Nucleus accumbens (tissue), 56 donors: ENCODE measurements at regions not wholly inside any gene's neighbourhood (a gene's known extent, or its start where the extent isn't known, plus 50 kb on each side); places are given as distances from the start of the nearest gene placed in this dataset.
A peak's percentile ranks its signal among the peaks of the same experiment; 100 is the strongest.

ENCODE experiments used
- DNase-seq, 56 donors: peaks; one replicate each; lab custom pipeline; 2025; lab: John Stamatoyannopoulos, UW

DNA sequence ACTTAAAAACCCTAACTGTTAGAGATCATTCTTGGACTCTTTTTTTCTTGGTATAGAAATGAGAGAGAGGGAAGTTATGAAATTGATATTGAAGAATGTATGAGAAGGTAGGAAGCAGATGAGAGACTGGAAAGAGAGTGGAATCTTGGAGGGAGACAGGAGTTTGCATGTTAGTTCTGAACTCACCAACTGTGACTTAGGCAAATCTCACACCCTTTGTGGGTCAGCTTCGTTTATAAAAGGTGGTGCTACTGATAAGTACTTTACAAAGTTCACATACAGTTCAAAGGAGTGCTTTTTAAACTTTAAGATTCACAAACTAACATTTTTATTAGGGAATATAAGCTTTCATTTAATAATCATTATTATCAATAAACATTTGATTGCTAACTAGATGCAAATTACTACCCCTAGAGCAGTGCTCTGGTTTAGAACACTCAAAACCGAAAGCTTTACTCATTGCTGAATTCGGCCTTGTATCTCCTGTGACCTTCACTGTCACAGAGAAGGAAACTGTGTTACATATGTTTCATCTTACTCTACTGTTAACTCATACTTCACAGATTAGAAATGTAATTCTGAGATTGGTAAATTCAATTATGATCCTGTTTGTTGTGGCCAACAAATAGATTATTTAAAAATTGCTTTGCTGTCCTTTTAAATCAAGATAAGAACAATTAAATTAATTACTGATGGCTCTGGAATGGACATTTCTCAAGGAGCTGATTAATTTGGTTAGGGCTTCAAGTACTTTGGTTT, 143.2 kb downstream of the RMI1 start:
- no peak for DNase-seq

DNA sequence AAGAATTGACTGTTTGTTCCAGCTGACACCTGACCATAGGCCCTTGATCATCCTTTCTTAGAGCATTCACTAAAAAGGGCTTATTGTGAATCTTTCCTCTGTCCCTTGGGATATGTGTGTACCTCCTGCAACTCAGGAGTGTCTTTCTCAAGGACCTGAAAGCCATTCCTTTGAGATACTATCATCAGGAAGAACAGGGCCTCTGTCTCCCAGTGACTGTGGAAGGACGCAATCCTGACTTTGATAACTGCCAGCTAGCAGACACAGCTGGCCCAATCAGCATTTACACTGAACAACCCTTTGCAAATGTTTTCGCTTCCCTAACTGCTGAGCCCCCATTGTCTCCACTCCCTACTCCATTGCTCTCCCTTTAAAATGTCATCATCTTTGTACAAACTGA, 144.4 kb downstream of the RMI1 start:
- no peak for DNase-seq

DNA sequence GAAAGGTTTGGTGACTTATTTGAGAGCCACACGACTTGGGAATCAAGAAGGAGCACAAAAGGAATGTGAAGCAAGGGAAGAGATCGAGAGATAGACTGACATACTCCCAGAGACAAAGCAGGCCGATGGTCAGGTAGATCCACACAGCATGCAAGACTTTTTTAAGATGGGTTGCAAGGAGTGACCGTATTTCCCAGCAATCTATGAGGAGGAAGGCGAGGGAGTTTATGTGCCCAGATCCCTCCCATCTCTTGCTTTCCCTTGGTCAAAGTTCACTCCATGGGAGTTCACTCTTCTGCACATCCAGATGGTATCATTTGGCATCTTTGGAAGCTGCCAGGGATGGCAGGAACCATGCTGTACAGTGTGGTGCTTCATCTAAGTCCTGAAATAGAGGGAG, 148.9 kb downstream of the RMI1 start:
- no peak for DNase-seq

DNA sequence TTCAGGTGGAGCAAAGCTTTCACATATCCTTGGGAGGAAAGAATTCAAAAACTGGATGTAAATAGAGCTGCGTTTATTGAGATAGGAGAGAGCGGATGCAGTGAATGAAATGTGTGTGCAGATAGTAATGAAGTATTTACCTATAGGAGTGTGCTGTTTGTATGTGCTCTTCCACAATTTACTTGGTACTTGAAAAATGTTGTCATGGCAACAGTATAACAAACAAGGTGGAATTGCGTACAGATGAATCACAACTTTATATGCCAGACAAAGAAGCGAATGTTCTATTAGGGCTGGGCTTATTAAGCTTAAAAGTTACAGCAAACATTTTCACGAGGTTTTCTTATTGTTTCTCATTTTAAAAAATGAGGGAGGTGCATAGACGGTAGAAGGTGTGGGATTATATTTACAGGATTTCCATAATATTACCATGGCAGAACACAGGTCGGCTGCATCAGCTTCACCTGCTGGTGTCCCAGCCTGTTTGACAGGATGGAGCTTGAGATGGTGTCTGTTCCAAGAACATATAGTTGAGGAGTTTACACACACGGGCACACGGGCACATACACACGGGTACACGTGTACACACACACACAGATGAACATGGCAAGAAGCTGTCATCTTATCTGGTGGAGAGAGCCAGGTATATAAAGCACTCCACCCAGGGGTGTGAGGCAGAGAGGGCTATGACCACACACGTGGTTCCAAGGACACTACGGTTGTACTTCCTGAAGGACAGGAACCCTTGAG, 155.7 kb downstream of the RMI1 start:
- no peak for DNase-seq

DNA sequence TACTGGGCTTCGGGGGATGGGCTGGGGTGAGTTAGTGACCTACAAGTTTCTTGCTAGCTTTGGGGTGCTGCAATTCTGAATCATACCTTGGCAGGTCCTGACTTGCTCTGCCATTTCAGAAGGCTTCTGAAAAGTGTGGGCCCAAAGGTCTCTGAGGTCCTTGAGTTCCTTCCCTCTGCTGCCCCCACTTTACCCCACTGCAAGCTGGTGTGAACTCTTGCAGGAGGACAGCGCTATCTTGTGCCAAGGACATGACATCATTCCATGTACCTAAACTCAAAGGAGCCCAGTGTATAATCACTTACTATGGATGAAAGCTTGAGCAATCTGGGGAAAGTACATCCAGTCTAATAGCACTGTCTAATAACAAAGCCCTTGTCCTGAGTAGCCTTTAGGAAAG, 157.4 kb downstream of the RMI1 start:
- no peak for DNase-seq

DNA sequence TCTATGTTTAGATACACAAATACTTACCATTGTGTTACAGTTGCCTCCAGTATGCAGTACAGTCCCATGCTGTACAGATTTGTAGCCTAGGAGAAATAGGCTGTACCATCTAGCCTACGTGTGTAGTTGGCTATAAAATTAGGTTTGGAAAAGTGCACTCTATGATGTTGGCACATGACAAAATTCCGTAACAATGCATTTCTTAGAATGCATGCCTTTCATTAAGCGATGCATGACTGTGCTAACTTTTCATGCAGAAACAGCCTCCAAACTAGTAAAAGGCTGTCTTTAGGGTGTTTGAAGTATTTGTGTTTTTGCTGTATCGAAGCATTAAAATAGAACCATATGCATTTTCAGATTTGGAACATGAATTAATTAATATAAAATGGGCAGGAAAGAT, 157.9 kb downstream of the RMI1 start:
- DNase-seq = no peak

DNA sequence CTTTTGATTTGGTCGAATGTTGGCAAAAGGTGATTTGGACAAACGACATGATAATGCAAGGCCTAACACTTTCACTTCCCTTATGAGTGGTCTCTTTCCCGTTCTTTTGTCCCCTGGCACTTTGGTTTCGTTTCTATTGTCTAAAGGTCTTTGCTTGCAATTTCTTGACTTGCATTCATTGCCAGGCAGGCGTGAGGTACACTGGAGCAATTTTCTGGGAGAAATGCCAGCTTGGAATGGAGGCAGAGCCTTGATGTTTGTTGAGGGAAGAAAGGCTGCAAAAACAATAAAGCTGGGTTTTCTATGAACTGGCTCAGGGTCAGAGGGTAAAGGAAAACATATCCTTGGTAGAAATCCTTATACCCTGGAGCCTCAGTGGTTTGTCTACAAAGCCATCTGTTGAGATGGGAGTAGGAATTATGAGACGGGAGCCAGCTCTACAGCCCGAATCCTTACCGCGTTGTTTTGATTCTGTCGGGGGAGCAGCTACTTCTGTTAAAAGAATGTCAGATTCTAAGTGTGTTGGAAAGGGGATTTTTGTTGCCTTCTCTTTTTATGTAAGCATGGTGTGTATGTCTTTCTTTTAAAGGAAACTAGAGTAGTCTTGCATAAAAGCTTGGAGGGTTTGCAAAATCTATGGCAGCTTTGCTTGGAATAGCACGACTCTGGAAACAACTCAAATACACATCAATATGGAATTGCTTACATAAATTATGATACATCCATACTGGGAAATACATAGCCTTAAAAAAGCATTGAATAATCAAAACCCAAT, 158.9 kb downstream of the RMI1 start:
- peak in 21 of 56 donors; percentile 7 to 58 (median 17) for DNase-seq

DNA sequence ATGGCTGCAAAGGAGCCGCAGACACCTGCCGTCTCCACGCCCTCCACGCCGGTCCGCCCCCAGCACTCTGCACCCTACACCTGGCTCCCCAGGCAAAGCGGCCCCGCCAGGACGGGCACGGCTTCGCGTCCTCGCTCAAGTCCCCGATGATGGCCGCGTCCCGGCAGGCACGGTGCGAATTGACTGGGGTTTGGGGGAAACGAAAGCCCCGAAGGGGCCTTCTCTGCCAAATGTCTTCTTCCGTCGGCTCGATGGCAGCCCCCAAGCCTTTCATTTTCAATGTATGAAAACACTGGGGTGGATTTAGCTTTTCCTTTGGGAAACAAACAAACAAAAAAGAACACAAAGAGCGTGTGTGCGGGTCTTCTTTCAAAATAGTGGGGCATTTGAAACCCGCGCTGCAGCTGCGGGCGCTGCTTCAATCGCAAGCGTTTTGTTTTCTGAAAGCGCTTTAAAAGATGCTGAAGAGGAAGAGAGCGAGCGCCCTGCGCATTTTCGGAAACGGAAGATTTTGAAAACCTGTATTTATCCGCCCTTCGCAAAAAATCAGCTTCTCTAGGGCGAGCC, 160.0 kb downstream of the RMI1 start:
- peak in 4 of 56 donors; percentile 1 to 30 (median 17) for DNase-seq

DNA sequence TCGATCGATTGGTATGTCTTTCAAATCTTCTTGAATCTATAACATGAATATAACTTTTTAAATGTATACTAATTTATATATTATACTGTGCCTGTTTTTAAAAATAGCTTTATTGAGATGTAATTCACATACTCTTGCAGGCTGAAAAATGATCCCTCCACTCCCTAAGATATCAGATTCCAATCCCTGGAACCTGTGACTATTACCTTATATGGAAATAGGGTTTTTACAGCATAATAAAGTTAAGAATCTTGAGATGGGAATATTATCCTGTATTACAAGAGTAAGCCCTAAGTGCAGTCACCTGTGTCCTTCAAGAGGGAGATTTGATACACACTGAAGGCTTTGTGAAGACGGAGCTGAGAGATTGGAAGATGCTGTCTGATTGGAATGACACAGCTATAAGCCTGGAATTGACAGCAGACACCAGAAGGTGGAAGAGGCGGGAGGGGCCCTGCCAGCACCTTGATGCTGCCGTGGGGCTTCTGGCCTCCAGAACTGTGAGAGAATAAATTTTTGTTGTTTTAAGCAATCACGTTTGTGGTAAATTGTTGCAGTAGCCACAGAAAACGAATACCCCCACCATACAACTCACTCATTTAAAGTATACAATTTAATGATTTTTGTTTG, 161.3 kb downstream of the RMI1 start:
- no peak for DNase-seq

DNA sequence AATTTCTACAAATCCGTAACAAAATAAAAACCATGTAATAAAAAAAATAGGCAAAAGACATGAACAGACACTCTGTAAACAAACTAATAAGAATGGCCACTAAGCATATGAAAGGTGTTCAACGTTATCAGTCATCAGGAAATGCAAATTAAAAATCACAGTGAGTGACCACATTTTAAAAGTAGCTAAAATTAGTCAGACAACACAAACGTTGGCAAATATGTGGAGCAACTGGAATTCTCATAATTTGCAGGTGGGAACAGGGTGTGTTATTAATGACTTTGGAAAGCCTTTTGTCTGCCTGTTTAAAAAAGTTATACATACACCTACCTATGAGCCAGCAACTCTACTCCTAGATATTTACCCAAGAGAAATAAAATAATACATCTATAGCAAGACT, 164.4 kb downstream of the RMI1 start:
- no peak for DNase-seq

DNA sequence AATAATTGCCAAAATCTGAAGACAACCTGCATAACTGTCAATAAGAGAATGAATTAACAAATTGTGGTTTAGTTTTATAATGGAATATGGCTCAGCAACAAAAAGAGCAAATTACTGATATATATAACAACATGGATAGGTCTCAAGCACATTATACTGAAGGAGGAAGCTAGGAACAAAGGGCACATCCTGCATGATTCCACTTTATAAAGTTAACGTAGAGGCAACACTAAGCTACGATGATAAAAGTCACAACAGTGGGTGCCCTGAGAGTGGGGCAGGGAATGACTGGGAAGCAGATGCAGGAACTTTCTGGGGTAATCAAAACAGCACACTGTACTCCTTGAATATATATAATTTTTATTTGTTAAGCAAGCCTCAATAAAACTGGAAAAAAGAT, 165.2 kb downstream of the RMI1 start:
- DNase-seq = no peak

DNA sequence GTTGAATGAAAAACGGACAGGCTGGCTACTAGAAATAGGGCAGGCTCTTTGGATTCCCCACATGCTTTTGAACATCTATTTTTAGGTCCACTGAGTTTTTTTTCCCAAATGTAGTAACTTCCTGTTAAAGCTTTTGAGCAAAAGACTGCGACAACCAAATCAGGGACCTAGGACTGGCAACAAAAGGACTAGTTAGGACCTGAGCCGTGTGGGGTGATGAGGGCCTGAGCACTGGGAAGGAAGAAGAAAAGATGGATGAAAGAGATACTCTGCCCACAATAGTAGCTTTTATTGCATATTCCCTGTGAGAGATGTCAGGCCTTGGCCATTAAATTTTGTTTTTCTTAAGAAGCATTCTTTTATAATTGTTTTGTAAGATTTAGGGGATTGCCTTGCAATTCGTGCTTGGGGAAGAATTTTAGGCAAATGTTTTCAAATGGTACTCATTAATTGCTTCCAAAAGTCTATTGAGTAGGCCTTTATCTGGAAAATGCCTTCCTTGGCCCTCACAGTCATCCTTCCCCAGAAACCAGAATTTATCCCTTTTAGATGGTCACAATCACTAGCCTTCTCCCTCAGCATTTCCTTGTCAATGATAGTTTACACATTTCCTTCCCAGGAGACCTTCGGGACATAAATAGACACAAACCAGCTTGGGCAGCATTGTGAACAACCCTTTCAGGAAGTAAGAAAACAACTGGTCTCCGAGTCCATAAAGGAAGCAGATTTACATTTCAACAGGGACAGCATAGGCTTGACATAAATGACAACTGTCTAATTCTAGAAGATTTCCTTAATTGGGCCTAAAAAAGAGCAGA, 166.5 kb downstream of the RMI1 start:
- no peak for DNase-seq

DNA sequence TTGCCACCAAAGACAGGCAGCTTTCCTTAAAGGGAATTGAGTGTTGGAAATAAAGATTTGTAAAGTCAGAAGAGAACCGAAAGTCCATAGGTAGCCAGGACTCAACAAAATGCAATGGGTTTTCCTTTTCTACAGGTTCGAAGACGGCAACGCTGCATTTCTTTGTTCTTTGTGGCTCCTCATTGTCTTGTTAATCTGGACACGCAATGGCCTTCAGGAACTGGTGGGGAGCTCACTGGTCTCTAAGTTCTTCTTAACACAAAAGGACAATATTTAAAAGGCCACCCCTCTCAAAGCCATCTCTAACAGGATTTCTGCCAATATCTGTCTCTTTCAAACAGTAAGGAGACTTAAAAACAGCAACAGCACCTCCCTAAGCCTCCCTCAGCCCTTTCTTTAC, 170.6 kb downstream of the RMI1 start:
- no peak for DNase-seq

DNA sequence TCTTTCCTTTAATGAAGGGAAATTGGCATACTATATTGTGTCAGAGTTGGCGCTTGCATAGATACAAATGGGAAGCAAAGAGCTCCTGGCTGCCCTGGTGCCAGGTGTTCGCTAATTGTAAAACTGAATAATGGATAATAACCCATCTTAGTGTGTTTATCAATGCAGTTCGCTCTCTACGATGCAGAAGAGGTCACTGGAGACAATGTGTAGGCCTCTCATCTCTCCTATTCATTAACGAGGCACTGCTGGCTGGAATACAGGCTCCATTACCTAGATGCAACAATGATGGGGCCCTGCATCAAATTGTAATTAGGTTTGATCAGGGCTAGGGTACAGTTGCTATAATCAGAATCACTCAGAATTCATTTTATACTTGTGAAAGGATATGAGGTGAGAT, 171.0 kb downstream of the RMI1 start:
- DNase-seq = no peak

DNA sequence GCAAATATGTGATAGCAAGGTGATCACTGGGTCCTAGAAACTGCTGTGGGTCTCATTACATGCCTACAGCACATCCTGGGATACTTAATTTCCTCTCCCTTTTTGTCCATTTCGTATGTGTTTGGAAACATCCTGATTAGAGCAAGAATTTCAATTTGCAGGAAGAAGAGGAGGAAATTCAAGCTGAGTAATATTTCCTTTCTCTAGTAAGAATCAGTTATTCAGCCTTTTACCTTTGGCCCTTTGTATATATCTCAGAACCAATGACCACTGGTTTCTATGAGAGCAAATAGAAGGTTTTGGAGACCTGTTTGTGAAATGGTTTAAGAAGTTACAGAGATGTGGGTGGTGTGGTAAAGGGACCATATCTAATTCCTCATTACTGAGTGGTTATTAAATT, 171.6 kb downstream of the RMI1 start:
- DNase-seq = no peak

DNA sequence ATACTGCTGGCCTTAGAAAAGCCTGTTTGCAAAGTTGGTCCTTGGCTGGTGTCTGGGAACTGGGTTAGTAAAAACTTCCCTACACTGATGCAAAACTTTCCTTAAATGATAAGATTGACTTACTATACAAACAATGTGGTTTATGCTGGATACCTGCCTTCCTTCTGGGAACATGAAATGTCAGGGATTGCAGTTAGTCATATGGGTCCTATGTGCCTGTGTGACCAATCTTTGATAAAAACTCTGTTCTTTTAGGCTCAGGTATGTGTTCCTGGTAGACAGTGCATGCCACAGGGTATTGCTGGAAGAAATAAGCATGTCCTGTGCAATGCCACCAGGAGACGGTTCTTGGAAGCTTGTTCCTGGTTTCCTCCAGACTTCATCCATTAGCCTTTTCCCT, 173.3 kb downstream of the RMI1 start:
- DNase-seq = no peak

DNA sequence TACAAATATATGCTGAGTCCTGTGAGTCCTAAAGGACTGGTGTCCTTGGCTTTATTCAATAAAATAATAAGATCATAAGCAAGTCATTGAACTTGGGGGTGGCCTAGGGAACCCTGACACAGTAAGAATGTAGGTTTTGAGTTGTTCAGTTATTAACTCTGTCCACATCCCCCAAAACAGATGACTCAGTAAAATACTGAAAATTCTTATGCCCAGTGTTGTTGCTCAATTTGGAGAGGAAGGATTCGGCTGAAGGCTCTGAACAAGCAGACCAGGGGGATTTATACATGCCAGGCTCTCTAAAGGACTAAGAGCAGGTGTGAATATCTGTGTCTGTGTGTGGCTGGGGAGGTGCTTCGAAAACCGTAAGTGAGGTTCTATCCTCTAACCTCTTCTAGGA, 173.7 kb downstream of the RMI1 start:
- DNase-seq = no peak

DNA sequence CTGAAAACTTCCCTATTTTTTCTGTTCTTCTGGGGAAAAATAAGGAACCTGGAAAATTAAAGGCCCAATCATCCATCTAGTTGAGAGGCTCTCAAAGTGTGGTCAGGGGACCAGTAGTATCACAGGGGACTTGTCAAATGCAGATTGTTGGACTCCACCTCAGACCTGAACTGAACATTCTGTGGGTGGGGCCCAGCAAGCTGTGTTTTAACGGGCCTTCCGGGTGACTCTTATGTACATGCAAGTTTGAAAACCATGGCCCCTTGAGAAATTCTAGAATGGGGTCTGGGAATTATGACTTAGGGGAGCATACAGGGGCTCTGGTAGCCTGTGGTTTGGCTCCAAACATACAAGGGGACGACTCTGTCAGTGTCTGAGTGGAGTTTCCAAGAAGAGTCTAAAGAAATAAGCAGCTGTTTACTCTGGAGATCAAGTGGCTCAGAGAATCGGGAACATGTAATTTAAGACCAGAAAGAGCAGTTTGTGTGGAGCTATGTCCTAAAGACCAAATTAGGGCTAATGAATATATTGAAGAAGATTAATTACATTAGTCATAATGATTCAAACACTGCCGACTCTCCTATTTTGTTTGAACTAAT, 177.4 kb downstream of the SLC28A3 start:
- DNase-seq = no peak

DNA sequence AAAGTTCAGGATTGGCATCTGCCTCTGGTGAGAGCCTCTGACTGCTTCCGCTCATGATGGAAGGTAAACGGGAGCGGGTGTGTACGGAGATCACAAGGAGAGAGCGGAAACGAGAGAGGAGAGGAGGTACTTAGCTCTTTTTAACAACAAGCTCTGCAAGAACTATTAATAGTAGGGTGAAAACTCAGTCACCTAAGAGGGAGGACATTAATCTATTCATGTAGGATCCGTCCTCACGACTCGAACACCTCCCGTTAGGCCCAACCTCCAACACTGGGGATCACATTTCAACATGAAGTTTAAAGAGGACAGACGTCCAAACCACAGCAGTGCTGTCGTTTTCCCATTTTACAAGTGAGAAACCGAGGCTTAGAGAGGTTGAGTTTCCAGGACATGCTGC, 173.7 kb downstream of the SLC28A3 start:
- no peak for DNase-seq
